ENCODE measurements at regions not wholly inside any gene's neighbourhood (a gene's known extent, or its start where the extent isn't known, plus 50 kb on each side); places are given as distances from the start of the nearest gene placed in this dataset.
A peak's percentile ranks its signal among the peaks of the same experiment; 100 is the strongest.

DNA sequence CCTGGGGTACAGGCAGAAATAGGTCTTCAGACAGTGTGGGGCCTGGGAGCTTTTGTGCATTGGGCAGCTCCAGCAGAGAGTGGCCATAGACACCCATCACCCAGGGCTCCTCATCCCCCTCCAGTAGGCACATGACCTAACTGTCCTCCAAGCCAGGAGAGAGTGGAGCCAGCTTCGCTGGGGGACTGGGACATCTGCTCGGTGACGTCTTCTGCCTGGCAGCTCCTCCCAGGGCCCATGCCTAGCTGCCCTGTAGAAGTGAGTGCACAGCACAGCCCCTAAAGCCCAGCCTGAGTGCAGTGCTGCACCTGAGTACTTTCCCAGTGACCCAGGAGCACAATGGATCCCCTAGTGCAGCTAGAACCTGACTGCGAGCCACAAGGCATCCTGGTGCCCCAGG is 279.7 kb upstream of the SLC7A11 start:
- no peak for DNase-seq (ENCODE audit: low read depth)
- TF ChIP-seq, protein P1, sequence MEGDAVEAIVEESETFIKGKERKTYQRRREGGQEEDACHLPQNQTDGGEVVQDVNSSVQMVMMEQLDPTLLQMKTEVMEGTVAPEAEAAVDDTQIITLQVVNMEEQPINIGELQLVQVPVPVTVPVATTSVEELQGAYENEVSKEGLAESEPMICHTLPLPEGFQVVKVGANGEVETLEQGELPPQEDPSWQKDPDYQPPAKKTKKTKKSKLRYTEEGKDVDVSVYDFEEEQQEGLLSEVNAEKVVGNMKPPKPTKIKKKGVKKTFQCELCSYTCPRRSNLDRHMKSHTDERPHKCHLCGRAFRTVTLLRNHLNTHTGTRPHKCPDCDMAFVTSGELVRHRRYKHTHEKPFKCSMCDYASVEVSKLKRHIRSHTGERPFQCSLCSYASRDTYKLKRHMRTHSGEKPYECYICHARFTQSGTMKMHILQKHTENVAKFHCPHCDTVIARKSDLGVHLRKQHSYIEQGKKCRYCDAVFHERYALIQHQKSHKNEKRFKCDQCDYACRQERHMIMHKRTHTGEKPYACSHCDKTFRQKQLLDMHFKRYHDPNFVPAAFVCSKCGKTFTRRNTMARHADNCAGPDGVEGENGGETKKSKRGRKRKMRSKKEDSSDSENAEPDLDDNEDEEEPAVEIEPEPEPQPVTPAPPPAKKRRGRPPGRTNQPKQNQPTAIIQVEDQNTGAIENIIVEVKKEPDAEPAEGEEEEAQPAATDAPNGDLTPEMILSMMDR (conservative IDR thresholded peaks at IDR 0.05; ENCODE audit: low read depth, low read length): no peak
- H3K4me3 ChIP-seq (ENCODE audit: low read depth, low read length): no peak overlapping the region

DNA sequence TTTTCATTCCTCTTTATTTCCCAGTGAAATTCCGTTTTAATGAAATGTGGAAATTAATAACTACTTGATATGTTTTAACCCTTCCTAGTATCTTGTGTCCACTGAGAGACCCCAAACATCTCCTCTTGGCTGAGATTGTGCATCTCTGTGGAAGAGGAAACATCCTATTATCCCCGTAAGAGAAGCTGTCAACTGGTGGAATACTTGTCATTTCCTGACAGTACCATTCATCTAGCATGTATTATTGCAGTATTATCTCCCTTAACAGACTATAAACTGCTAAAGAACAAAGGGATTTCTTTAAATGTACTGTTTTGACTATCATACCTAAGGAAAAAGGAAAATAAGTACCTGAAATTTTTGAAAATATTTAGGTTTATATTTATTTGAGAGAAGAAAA is 277.3 kb upstream of the SLC7A11 start:
- TF ChIP-seq, protein P1 (conservative IDR thresholded peaks at IDR 0.05; ENCODE audit: low read depth, low read length): no peak
- no peak overlapping the region for H3K4me3 ChIP-seq (ENCODE audit: low read depth, low read length)
- no peak for DNase-seq (ENCODE audit: low read depth)

GRCh38 chr4:138513535-138513934 is 271.4 kb upstream of the SLC7A11 start:
- no peak for DNase-seq (ENCODE audit: low read depth)
- TF ChIP-seq, protein P1 (conservative IDR thresholded peaks at IDR 0.05; ENCODE audit: low read depth, low read length): no peak
- no peak overlapping the region for H3K4me3 ChIP-seq (ENCODE audit: low read depth, low read length)

GRCh38 chr4:138512756-138513155 is 270.6 kb upstream of the SLC7A11 start:
- TF ChIP-seq, protein P1 (conservative IDR thresholded peaks at IDR 0.05; ENCODE audit: low read depth, low read length): no peak
- no peak overlapping the region for H3K4me3 ChIP-seq (ENCODE audit: low read depth, low read length)
- DNase-seq (ENCODE audit: low read depth): no peak

DNA sequence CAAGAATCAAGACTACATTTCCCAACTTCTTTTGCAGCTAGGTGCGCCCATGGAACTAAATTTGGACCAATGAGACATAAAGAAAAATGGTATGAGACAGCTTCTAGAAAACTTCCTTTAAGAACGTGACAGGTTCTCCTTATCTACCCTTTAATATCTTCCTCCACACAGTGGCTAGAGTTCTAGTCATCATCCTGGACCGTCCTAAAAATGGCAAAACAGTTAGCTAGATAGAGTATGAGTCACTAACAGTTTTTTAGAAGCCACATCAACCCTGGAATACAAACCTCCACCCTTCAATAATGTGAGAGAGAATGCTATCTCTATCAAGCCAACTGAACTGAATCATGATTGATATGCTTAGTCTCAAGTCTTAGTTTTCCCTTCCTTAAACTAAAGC is 267.9 kb upstream of the SLC7A11 start:
- no peak for DNase-seq (ENCODE audit: low read depth)
- TF ChIP-seq, protein P1 (conservative IDR thresholded peaks at IDR 0.05; ENCODE audit: low read depth, low read length): no peak
- H3K4me3 ChIP-seq (ENCODE audit: low read depth, low read length): no peak overlapping the region

GRCh38 chr4:138509346-138509745 is 267.2 kb upstream of the SLC7A11 start:
- no peak for DNase-seq (ENCODE audit: low read depth)
- TF ChIP-seq, protein P1 (conservative IDR thresholded peaks at IDR 0.05; ENCODE audit: low read depth, low read length): no peak
- H3K4me3 ChIP-seq (ENCODE audit: low read depth, low read length): no peak overlapping the region

- no peak overlapping the region for H3K4me3 ChIP-seq (ENCODE audit: low read depth, low read length)
- DNase-seq (ENCODE audit: low read depth): peak; percentile 37
- TF ChIP-seq, protein P1 (conservative IDR thresholded peaks at IDR 0.05; ENCODE audit: low read depth, low read length): no peak
These were observed 265.4 kb upstream of the SLC7A11 start for GRCh38 chr4:138507522-138507921.

All from epithelial cell of proximal tubule (primary cell).